ENCODE measurements at regions not wholly inside any gene's neighbourhood (a gene's known extent, or its start where the extent isn't known, plus 50 kb on each side); places are given as distances from the start of the nearest gene placed in this dataset.

DNA sequence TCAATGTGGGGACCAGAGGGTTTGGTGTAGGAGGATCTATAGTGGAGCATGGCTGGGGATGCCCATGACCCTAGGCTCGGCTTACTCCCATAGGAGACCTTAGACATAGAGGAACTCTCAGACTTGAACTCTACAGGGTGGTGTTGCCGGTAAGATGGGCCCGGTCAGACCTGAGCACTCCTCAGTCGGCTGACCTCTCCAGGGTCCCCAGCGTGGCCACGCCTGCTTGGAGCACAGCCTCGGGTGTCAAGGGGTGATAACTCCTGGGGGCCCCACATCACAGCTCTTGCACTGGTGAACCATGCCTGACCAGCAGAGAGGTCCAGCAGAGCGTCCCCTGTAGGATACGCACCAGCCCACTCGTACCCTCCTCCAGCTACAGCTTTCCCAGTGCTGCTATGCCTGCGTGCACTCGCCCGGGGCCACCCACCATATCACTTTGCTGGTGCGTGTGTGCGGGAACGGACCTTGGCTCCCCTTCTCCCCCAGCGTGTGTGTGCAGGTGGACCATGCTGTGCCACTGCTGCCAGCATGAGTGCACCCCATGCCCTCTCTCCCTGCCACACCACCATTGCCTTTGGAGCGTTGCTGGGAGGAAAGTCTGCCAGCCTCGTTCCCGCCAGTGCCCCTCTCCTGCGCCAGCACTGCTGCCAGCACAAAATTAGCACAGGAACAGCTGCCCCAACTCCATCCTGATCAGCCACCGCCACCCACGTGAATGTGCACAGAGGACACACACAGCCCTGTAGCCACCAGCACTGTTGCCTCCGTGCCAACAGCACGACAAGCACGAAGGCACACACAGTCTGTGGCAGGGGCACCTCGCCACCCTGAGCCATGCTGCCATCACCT lies 806.6 kb downstream of the GLUD2 start:
- no peak for DNase-seq
- no peaks in the 10 kb centered on the region for H3K27me3 ChIP-seq (replicated peaks in 1 of 7)
- no peak overlapping the region for H3K4me3 ChIP-seq
- intact Hi-C loops (cut with DNase I; ENCODE audit: low total_unique reads), result no loop called here
- WGBS, 5 donors, result 60 to 96% (median 85%) methylated on average over 3 to 27 of the region's 27 CpGs
- no peaks in the 10 kb centered on the region for H3K4me1 ChIP-seq
- H3K36me3 ChIP-seq, result no peaks in the 10 kb centered on the region
- H3K9me3 ChIP-seq, result no peaks in the 10 kb centered on the region
- no peak overlapping the region for H3K27ac ChIP-seq
- TF ChIP-seq POLR2AphosphoS5 (IDR thresholded peaks at IDR 0.05) (no peak), POLR2A (IDR thresholded peaks at IDR 0.05) (no peak)
- TF ChIP-seq, protein P1, sequence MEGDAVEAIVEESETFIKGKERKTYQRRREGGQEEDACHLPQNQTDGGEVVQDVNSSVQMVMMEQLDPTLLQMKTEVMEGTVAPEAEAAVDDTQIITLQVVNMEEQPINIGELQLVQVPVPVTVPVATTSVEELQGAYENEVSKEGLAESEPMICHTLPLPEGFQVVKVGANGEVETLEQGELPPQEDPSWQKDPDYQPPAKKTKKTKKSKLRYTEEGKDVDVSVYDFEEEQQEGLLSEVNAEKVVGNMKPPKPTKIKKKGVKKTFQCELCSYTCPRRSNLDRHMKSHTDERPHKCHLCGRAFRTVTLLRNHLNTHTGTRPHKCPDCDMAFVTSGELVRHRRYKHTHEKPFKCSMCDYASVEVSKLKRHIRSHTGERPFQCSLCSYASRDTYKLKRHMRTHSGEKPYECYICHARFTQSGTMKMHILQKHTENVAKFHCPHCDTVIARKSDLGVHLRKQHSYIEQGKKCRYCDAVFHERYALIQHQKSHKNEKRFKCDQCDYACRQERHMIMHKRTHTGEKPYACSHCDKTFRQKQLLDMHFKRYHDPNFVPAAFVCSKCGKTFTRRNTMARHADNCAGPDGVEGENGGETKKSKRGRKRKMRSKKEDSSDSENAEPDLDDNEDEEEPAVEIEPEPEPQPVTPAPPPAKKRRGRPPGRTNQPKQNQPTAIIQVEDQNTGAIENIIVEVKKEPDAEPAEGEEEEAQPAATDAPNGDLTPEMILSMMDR (IDR thresholded peaks at IDR 0.05 in 8 of 11, conservative IDR thresholded peaks at IDR 0.05 in 3 of 11), result no peak

DNA sequence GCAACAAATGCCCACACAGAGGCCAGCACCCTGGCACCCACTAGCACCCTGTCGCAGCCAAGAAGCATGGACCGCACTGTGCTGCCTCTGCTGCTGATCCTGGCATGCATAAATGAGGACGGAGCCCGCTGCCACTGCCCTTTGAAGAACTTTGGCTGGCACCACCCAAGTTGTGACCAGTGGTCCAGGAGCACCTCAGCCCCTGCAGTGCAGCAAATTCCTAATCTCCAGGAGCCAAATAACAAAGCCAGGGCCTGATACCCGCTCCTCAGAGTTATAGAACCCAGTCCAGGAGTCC lies 807.2 kb downstream of the GLUD2 start:
- intact Hi-C loops (cut with DNase I; ENCODE audit: low total_unique reads), result no loop called here
- TF ChIP-seq, protein P1 (IDR thresholded peaks at IDR 0.05 in 8 of 11, conservative IDR thresholded peaks at IDR 0.05 in 3 of 11), result no peak
- no peak for TF ChIP-seq POLR2AphosphoS5 (IDR thresholded peaks at IDR 0.05)
- no peak for TF ChIP-seq POLR2A (IDR thresholded peaks at IDR 0.05)
- Histone ChIP-seq H3K4me3 (no peak overlapping the region), H3K9me3 (peaks cover 0 to 3% (median 0%) of the 10 kb centered on the region in 8 donors), H3K27ac (no peak overlapping the region), H3K4me1 (no peaks in the 10 kb centered on the region), H3K36me3 (no peaks in the 10 kb centered on the region), H3K27me3 (replicated peaks in 1 of 7) (no peaks in the 10 kb centered on the region)
- DNase-seq, result no peak
- WGBS, 5 donors, result 64 to 86% (median 80%) methylated on average over 2 to 5 of the region's 5 CpGs

DNA sequence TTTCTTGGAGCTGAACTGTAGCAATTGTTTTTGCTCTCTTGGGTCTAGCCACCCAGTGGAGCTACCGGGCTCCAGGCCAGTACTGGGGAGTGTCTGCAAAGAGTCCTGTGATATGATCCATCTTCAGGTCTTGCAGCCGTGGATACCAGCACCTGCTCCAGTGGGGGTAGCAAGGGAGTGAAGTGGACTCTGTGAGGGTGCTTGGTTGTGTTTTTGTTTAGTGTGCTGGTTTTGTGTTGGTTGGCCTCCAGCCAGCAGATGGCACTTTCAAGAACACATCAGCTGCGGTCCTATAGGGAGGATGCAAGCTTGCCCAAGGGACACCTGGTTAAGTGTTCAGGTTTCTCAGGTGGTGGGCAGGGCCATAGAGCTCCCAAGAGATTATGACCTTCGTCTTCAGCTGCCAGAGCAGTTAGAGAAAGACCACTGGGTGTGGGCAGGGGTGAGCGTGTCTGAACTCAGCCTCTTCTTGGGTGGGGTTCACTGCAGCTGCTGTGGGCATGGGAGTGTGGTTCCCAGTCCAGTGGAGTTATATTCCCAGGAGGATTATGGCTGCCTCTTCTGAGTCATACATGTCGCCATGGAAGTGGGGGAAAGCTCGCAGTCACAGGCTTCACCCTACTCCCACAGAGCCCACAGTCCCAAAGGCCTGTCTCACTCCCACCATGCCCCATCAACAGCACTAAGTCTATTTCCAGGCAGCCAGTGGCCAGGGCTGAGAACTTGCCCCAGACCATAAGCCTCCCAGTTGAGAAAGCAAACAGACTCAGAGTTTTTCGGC lies 811.6 kb downstream of the GLUD2 start:
- no peak overlapping the region for H3K4me3 ChIP-seq
- H3K27ac ChIP-seq, result no peak overlapping the region
- no peak for DNase-seq
- H3K4me1 ChIP-seq, result no peaks in the 10 kb centered on the region
- H3K9me3 ChIP-seq, result peaks cover 0 to 4% (median 0%) of the 10 kb centered on the region in 8 donors
- no peaks in the 10 kb centered on the region for H3K36me3 ChIP-seq
- intact Hi-C loops (cut with DNase I; ENCODE audit: low total_unique reads), result no loop called here
- no peaks in the 10 kb centered on the region for H3K27me3 ChIP-seq (replicated peaks in 1 of 7)
- TF ChIP-seq, protein P1 (IDR thresholded peaks at IDR 0.05 in 8 of 11, conservative IDR thresholded peaks at IDR 0.05 in 3 of 11), result no peak
- TF ChIP-seq POLR2AphosphoS5 (IDR thresholded peaks at IDR 0.05) (no peak), POLR2A (IDR thresholded peaks at IDR 0.05) (no peak)
- WGBS, 5 donors, result 72 to 100% (median 87%) methylated on average over 1 to 8 of the region's 8 CpGs

DNA sequence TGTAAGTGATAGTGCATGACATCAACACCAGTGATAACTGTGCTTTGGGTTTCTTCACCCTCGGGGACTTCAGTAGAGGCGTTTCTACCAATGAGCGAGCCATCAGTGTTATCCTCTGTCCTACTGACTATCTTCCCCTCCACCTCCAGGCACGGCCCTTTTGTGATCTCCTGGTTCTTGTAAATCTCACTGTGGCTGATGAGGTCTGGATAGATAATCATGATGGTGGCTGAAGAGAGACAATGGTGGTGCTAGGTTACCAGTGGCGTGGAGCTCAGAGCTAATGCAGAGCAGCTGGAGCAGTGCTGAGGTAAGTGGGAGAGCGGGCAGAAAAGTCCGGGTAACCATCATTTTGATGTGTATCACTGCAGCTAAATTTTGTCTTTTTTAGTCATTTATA lies 816.6 kb downstream of the GLUD2 start:
- Histone ChIP-seq H3K36me3 (no peaks in the 10 kb centered on the region), H3K9me3 (peaks cover 0 to 4% (median 0%) of the 10 kb centered on the region in 8 donors), H3K27me3 (replicated peaks in 1 of 7) (no peaks in the 10 kb centered on the region), H3K4me3 (no peak overlapping the region), H3K27ac (no peak overlapping the region), H3K4me1 (no peaks in the 10 kb centered on the region)
- intact Hi-C loops (cut with DNase I; ENCODE audit: low total_unique reads), result no loop called here
- TF ChIP-seq POLR2A (IDR thresholded peaks at IDR 0.05) (no peak), POLR2AphosphoS5 (IDR thresholded peaks at IDR 0.05) (no peak)
- TF ChIP-seq, protein P1 (IDR thresholded peaks at IDR 0.05 in 8 of 11, conservative IDR thresholded peaks at IDR 0.05 in 3 of 11), result no peak
- DNase-seq, result no peak
- 74 to 90% (median 79%) methylated on average over 6 to 7 of the region's 7 CpGs for WGBS, 5 donors

All from spleen (tissue), 11 donors.